ENCODE measurements at regions not wholly inside any gene's neighbourhood (a gene's known extent, or its start where the extent isn't known, plus 50 kb on each side); places are given as distances from the start of the nearest gene placed in this dataset.

DNA sequence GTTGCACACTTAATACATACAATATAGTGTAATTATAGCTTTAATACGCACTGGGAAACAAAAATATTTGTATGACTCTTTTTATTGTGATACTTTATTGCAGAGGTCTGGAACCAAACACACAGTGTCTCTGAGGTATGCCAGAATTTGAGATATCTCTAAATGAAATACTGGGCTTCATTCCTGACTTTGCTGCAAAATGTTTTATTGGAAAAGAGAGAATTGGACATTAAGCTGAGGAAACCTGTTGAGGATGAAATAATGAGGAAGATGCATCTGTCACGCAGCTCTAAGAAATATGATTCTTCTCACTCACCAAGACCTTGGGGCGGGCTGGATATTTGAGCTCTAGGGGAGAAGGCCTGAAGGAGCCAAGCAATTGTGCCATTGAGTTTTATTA is 242.1 kb downstream of the CPE start:
- ChIA-PET POLR2A (no interaction called here), CTCF (no interaction called here)
- BruUV-seq (replicated peaks) = no TSS peak
- Histone ChIP-seq H4K20me1 (replicated peaks; ENCODE audit: control insufficient read depth, extremely low read depth, insufficient read depth, low read length) (no peaks in the 10 kb centered on the region), H3K9me3 (replicated peaks; ENCODE audit: control insufficient read depth, insufficient read depth, low read length) (no peaks in the 10 kb centered on the region), H3K36me3 (ENCODE audit: control insufficient read depth in 2 of 2, extremely low read depth in 1 of 2, insufficient read depth in 2 of 2, low read length in 2 of 2) (no peaks in the 10 kb centered on the region), H3K79me2 (ENCODE audit: control insufficient read depth, insufficient read depth, low read length) (no peaks in the 10 kb centered on the region), H2AFZ (ENCODE audit: low read depth, low read length) (no peak overlapping the region), H3K9me1 (replicated peaks; ENCODE audit: control insufficient read depth, extremely low read depth, insufficient read depth, low read length) (no peaks in the 10 kb centered on the region), H3K27me3 (ENCODE audit: control insufficient read depth in 2 of 2, insufficient read depth in 2 of 2, low read length in 2 of 2) (no peaks in the 10 kb centered on the region), H3K4me1 (ENCODE audit: control insufficient read depth, extremely low read depth, insufficient read depth, low read length) (peaks cover 38% of the 10 kb centered on the region), H3K27ac (ENCODE audit: insufficient read depth, low read depth, low read length) (no peak overlapping the region), H3K4me3 (replicated peaks in 1 of 3; ENCODE audit: insufficient read depth in 1 of 3, low read depth in 1 of 3, low read length in 3 of 3) (no peak overlapping the region), H3K4me2 (ENCODE audit: insufficient read depth, low read length) (no peak overlapping the region), H3K9ac (replicated peaks; ENCODE audit: extremely low read depth, insufficient read depth, low read length) (no peak overlapping the region)
- intact Hi-C loops (cut with micrococcal nuclease) (loop anchor here (5.0 kb wide), 1 partner anchor 84 kb away; no protein-coding TSS in a partner anchor), dilution Hi-C loops (cut with MboI; ENCODE audit: extremely low pct_ligation_motif_present, low sequenced_read_pairs) (no loop called here)
- DNase-seq (ENCODE audit: low read depth, low spot score) = no peak
- TF ChIP-seq EZH2 (IDR thresholded peaks at IDR 0.05; ENCODE audit: borderline replicate concordance, low read depth, low read length, severe bottlenecking) (no peak), FOS (IDR thresholded peaks at IDR 0.05; ENCODE audit: borderline replicate concordance, insufficient read depth, low read length) (no peak)
- FAIRE-seq = no peak

DNA sequence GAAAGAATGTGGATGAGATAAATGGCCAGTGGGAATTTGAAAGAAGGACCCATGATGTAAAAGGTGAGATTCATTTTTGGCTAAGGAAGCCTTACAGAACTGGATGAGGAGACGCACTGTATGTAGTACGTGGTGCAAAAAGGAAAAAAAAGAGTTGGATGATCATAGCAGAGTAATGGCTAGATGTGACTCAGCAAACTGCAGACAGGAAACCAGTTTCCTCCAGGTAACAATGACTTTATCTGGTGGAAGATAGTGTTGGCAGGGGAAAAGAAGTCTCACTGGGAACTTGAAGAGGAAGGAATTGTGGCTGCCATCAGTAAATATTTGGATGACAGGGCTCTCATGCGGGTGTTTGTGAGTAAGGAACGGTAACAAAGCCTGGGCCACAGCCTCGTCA is 243.2 kb downstream of the CPE start:
- Histone ChIP-seq H3K36me3 (ENCODE audit: control insufficient read depth in 2 of 2, extremely low read depth in 1 of 2, insufficient read depth in 2 of 2, low read length in 2 of 2) (no peaks in the 10 kb centered on the region), H3K79me2 (ENCODE audit: control insufficient read depth, insufficient read depth, low read length) (no peaks in the 10 kb centered on the region), H3K9me1 (replicated peaks; ENCODE audit: control insufficient read depth, extremely low read depth, insufficient read depth, low read length) (no peaks in the 10 kb centered on the region), H4K20me1 (replicated peaks; ENCODE audit: control insufficient read depth, extremely low read depth, insufficient read depth, low read length) (no peaks in the 10 kb centered on the region), H3K27me3 (ENCODE audit: control insufficient read depth in 2 of 2, insufficient read depth in 2 of 2, low read length in 2 of 2) (no peaks in the 10 kb centered on the region), H3K9ac (replicated peaks; ENCODE audit: extremely low read depth, insufficient read depth, low read length) (peak overlapping the region; percentile 13), H3K27ac (ENCODE audit: insufficient read depth, low read depth, low read length) (peak overlapping the region; percentile 86), H2AFZ (ENCODE audit: low read depth, low read length) (peak overlapping the region; percentile 93), H3K4me2 (ENCODE audit: insufficient read depth, low read length) (peak overlapping the region; percentile 57), H3K4me1 (ENCODE audit: control insufficient read depth, extremely low read depth, insufficient read depth, low read length) (peaks cover 45% of the 10 kb centered on the region), H3K4me3 (replicated peaks in 1 of 3; ENCODE audit: insufficient read depth in 1 of 3, low read depth in 1 of 3, low read length in 3 of 3) (no peak overlapping the region), H3K9me3 (replicated peaks; ENCODE audit: control insufficient read depth, insufficient read depth, low read length) (no peaks in the 10 kb centered on the region)
- intact Hi-C loops (cut with micrococcal nuclease) = loop anchor here (1.0 to 5.0 kb wide), 5 partner anchors 41 to 144 kb away; no protein-coding TSS in a partner anchor
- POLR2A ChIA-PET = no interaction called here
- DNase-seq (ENCODE audit: low read depth, low spot score) = peak; percentile 87
- CTCF ChIA-PET = interaction anchor here (0.6 to 0.7 kb wide), 2 partner anchors 78 to 79 kb away, joined by 3 read pairs; no protein-coding TSS in a partner anchor
- peak; percentile 79 for FAIRE-seq
- no TSS peak for BruUV-seq (replicated peaks)
- TF ChIP-seq MYC (IDR thresholded peaks at IDR 0.05; ENCODE audit: low read depth, low read length) = no peak
- TF ChIP-seq, protein P1, sequence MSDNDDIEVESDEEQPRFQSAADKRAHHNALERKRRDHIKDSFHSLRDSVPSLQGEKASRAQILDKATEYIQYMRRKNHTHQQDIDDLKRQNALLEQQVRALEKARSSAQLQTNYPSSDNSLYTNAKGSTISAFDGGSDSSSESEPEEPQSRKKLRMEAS (IDR thresholded peaks at IDR 0.05; ENCODE audit: insufficient read depth, insufficient read length) = no peak
- TF ChIP-seq POLR2AphosphoS5 (IDR thresholded peaks at IDR 0.05; ENCODE audit: insufficient read depth, low read depth, low read length) = peak; percentile 64
- peak; percentile 96 for TF ChIP-seq FOS (IDR thresholded peaks at IDR 0.05; ENCODE audit: borderline replicate concordance, insufficient read depth, low read length)
- TF ChIP-seq POLR2A (IDR thresholded peaks at IDR 0.05; ENCODE audit: low read depth, low read length) = no peak
- peak; percentile 67 for TF ChIP-seq JUN (IDR thresholded peaks at IDR 0.05; ENCODE audit: borderline replicate concordance, insufficient read depth, insufficient read length, low read depth)
- TF ChIP-seq GATA2 (IDR thresholded peaks at IDR 0.05; ENCODE audit: insufficient read depth, insufficient read length, low read depth, low read length) = peak; percentile 87
- TF ChIP-seq EZH2 (IDR thresholded peaks at IDR 0.05; ENCODE audit: borderline replicate concordance, low read depth, low read length, severe bottlenecking) = no peak
- TF ChIP-seq, protein P2, sequence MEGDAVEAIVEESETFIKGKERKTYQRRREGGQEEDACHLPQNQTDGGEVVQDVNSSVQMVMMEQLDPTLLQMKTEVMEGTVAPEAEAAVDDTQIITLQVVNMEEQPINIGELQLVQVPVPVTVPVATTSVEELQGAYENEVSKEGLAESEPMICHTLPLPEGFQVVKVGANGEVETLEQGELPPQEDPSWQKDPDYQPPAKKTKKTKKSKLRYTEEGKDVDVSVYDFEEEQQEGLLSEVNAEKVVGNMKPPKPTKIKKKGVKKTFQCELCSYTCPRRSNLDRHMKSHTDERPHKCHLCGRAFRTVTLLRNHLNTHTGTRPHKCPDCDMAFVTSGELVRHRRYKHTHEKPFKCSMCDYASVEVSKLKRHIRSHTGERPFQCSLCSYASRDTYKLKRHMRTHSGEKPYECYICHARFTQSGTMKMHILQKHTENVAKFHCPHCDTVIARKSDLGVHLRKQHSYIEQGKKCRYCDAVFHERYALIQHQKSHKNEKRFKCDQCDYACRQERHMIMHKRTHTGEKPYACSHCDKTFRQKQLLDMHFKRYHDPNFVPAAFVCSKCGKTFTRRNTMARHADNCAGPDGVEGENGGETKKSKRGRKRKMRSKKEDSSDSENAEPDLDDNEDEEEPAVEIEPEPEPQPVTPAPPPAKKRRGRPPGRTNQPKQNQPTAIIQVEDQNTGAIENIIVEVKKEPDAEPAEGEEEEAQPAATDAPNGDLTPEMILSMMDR (IDR thresholded peaks at IDR 0.05; ENCODE audit: extremely low read depth in 1 of 2, insufficient read depth in 1 of 2, low read depth in 1 of 2, low read length in 2 of 2) = no peak
- dilution Hi-C loops (cut with MboI; ENCODE audit: extremely low pct_ligation_motif_present, low sequenced_read_pairs) = no loop called here
